Panc1 (cell line): ENCODE measurements at regions not wholly inside any gene's neighbourhood (a gene's known extent, or its start where the extent isn't known, plus 50 kb on each side); places are given as distances from the start of the nearest gene placed in this dataset.

Experiments used
- ATAC-seq: fragments of 200-7000 bp; cut with Tn5 transposase; 2 replicates; pipeline ENCODE4 v1.9.1; 2020; ENCODE audit warnings: mild to moderate bottlenecking, moderate library complexity
- BruUV-seq: library from RNA; stranded (reverse); fragments of 400-500 nt; replicated peaks from 2 replicates; lab custom pipeline; 2021; lab: Mats Ljungman, UMichigan
- CTCF ChIA-PET: fragments of 300-600 bp; sonication (Branson Sonifier 250); formaldehyde crosslinking; loops from one replicate; lab custom pipeline; 2022; ENCODE audit warnings: antibody characterized with exemption; lab: Charles Lee
- POLR2A ChIA-PET: fragments of 300-600 bp; sonication (Branson Sonifier 250); formaldehyde crosslinking; loops from one replicate; lab custom pipeline; 2022; ENCODE audit warnings: antibody characterized with exemption; lab: Charles Lee
- DNase-seq: peaks from one replicate; pipeline ENCODE4 v3.0.0-alpha.2; 2010; ENCODE audit warnings: low read depth, low spot score
- H3K27ac ChIP-seq: 2 replicates; pipeline ENCODE4 v1.5.1; 2011; ENCODE audit warnings: mild to moderate bottlenecking, low read length, inconsistent platforms
- H3K27me3 ChIP-seq: fragments of 200-500 bp; sonication (Bioruptor generic); 2 replicates; pipeline ENCODE4 v1.6.0; 2014; ENCODE audit warnings: low read length, inconsistent platforms; ENCODE audit not compliant: control insufficient read depth, insufficient read depth
- H3K36me3 ChIP-seq: fragments of 200-500 bp; sonication (Bioruptor generic); 2 replicates; pipeline ENCODE4 v1.5.1; 2014; ENCODE audit warnings: inconsistent platforms, mild to moderate bottlenecking, low read length, moderate library complexity; ENCODE audit not compliant: control insufficient read depth, insufficient read depth
- H3K4me1 ChIP-seq: 2 replicates; pipeline ENCODE4 v1.5.1; 2011; ENCODE audit warnings: inconsistent platforms, mild to moderate bottlenecking, low read length, moderate library complexity; ENCODE audit not compliant: control insufficient read depth, insufficient read depth
- H3K4me3 ChIP-seq, 2 experiments: 2 replicates each; pipeline ENCODE4 v1.5.1; 2011 to 2012; ENCODE audit warnings: low read depth in 2 of 2, low read length in 2 of 2, mild to moderate bottlenecking in 2 of 2, inconsistent platforms in 1 of 2, moderate library complexity in 1 of 2
- H3K9me3 ChIP-seq: fragments of 200-500 bp; sonication (Bioruptor generic); 2 replicates; pipeline ENCODE4 v1.5.1; 2014; ENCODE audit warnings: low read depth, mild to moderate bottlenecking, inconsistent platforms, low read length, moderate library complexity; ENCODE audit not compliant: control insufficient read depth, insufficient read depth
- POLR2AphosphoS5 ChIP-seq: IDR thresholded peaks from 2 replicates; pipeline ENCODE4 v1.6.1; 2012; ENCODE audit warnings: mild to moderate bottlenecking, low read depth, low read length, moderate library complexity
- SIN3A ChIP-seq: IDR thresholded peaks from 2 replicates; pipeline ENCODE4 v1.6.1; 2012; ENCODE audit warnings: low read depth, mild to moderate bottlenecking, low read length, moderate library complexity, borderline replicate concordance; ENCODE audit not compliant: insufficient read depth
- TCF7L2 ChIP-seq: IDR thresholded peaks from 2 replicates; pipeline ENCODE4 v1.6.1; 2011; ENCODE audit warnings: mild to moderate bottlenecking, low read depth, low read length, inconsistent platforms
- in situ Hi-C: cut with HindIII; loops from 2 replicates; pipeline ENCODE4 v1.10.0; 2016; ENCODE audit warnings: low sequenced_read_pairs, low pct_unique_long_range_greater_than_20kb
- intact Hi-C: fragments of 100-400 bp; cut with micrococcal nuclease; formaldehyde crosslinking; loops from one replicate; pipeline ENCODE4 v1.10.0; 2022; ENCODE audit not compliant: unreplicated experiment
- TF ChIP-seq, protein P1 (sequence below), 2 experiments: IDR thresholded peaks; 2 replicates each; pipeline ENCODE4 v1.6.1; 2011 to 2012; ENCODE audit warnings: low read depth in 2 of 2, control low read depth in 1 of 2, low read length in 1 of 2, mild to moderate bottlenecking in 1 of 2, moderate library complexity in 1 of 2; ENCODE audit not compliant: insufficient read depth in 1 of 2
- TF ChIP-seq, protein P2 (sequence below): fragments of 450-650 bp; IDR thresholded peaks from 2 replicates; pipeline ENCODE4 v1.5.1; 2017; ENCODE audit warnings: mild to moderate bottlenecking

DNA sequence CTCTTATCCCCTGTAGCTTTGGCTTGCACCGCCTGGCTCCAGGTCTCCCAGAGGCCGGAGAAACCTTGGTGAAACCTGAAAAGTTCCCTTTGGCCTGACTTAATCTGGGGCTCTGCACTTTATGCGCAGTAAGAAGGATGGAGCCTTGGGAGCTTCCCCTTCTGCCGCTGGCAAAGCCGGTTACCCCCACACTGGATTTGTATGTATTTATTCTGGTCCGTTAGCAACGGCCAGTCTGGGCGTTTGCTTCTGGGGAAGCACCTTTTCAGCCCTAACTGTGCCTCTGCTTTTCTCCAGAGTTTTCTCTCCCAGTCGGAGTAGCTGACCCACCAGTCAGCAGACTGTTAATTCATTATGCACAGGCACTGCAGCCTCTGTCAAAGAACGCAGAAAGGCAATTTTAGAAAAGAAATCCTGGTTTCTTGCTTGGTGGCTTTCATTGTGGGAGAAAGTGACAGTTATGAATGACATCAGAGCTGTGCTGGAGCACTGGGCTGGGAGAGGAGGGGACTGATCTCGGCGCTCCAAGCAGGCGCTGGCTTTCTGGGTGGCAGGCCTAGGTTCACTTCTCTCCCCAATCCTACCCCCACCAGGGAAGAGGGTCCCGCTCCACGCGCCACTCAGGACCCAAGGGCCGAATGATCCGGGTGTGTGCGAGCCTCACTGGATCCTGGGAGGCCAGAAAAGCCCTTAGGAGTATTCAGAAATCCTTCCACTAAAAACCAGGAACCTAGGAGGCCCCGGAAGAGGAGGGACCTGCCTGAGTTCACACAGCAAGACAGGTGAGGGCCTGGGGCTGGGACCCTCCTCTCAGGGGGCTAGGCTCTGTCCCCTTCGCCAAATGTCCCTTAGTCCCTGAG, 70.2 kb downstream of the RTL6 start:
- ATAC-seq: no peak
- TF ChIP-seq, protein P1, sequence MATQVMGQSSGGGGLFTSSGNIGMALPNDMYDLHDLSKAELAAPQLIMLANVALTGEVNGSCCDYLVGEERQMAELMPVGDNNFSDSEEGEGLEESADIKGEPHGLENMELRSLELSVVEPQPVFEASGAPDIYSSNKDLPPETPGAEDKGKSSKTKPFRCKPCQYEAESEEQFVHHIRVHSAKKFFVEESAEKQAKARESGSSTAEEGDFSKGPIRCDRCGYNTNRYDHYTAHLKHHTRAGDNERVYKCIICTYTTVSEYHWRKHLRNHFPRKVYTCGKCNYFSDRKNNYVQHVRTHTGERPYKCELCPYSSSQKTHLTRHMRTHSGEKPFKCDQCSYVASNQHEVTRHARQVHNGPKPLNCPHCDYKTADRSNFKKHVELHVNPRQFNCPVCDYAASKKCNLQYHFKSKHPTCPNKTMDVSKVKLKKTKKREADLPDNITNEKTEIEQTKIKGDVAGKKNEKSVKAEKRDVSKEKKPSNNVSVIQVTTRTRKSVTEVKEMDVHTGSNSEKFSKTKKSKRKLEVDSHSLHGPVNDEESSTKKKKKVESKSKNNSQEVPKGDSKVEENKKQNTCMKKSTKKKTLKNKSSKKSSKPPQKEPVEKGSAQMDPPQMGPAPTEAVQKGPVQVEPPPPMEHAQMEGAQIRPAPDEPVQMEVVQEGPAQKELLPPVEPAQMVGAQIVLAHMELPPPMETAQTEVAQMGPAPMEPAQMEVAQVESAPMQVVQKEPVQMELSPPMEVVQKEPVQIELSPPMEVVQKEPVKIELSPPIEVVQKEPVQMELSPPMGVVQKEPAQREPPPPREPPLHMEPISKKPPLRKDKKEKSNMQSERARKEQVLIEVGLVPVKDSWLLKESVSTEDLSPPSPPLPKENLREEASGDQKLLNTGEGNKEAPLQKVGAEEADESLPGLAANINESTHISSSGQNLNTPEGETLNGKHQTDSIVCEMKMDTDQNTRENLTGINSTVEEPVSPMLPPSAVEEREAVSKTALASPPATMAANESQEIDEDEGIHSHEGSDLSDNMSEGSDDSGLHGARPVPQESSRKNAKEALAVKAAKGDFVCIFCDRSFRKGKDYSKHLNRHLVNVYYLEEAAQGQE (IDR thresholded peaks at IDR 0.05; ENCODE audit: insufficient read depth in 1 of 2, low read depth in 2 of 2, low read length in 1 of 2): no peak
- no peak for TF ChIP-seq TCF7L2
- TF ChIP-seq, protein P2, sequence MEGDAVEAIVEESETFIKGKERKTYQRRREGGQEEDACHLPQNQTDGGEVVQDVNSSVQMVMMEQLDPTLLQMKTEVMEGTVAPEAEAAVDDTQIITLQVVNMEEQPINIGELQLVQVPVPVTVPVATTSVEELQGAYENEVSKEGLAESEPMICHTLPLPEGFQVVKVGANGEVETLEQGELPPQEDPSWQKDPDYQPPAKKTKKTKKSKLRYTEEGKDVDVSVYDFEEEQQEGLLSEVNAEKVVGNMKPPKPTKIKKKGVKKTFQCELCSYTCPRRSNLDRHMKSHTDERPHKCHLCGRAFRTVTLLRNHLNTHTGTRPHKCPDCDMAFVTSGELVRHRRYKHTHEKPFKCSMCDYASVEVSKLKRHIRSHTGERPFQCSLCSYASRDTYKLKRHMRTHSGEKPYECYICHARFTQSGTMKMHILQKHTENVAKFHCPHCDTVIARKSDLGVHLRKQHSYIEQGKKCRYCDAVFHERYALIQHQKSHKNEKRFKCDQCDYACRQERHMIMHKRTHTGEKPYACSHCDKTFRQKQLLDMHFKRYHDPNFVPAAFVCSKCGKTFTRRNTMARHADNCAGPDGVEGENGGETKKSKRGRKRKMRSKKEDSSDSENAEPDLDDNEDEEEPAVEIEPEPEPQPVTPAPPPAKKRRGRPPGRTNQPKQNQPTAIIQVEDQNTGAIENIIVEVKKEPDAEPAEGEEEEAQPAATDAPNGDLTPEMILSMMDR: no peak
- no peak for TF ChIP-seq POLR2AphosphoS5
- no peak for TF ChIP-seq SIN3A

DNA sequence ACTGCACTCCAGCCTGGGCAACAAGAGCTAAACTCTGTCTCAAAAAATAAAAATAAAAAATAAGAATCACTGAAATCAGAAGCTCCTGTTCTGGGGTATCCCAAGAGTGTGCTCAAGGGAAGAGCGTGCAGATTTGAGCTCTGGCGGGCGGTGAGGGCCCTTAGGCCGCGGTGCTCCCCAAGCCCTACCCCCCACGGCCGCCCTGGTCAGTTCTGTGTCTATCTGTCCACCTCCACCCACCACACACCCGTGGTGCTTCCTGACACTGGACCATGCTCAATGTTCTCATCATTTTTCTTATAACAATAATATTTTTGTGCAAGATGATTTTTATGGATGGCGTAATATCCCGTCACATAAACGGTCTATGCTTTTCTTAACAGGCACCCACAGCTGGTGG, 71.1 kb downstream of the RTL6 start:
- no peaks in the 10 kb centered on the region for H3K36me3 ChIP-seq
- intact Hi-C loops: no loop called here
- H3K27me3 ChIP-seq: no peaks in the 10 kb centered on the region
- ATAC-seq: no peak
- POLR2A ChIA-PET: no interaction called here
- no TSS peak for BruUV-seq
- no peak overlapping the region for H3K4me3 ChIP-seq
- H3K9me3 ChIP-seq: no peaks in the 10 kb centered on the region
- no peak overlapping the region for H3K27ac ChIP-seq
- in situ Hi-C loops: no loop called here
- CTCF ChIA-PET: no interaction called here
- TF ChIP-seq, protein P2: no peak
- TF ChIP-seq TCF7L2 (no peak), POLR2AphosphoS5 (no peak), SIN3A (no peak)
- TF ChIP-seq, protein P1 (IDR thresholded peaks at IDR 0.05; ENCODE audit: insufficient read depth in 1 of 2, low read depth in 2 of 2, low read length in 1 of 2): no peak
- no peaks in the 10 kb centered on the region for H3K4me1 ChIP-seq
- no peak for DNase-seq

More for the DNA sequence above, 70.2 kb downstream of the RTL6 start:
- no peak for DNase-seq
- H3K9me3 ChIP-seq: no peaks in the 10 kb centered on the region
- no TSS peak for BruUV-seq
- ChIA-PET POLR2A (no interaction called here), CTCF (no interaction called here)
- no peaks in the 10 kb centered on the region for H3K27me3 ChIP-seq
- H3K4me3 ChIP-seq: no peak overlapping the region
- in situ Hi-C loops: no loop called here
- no peaks in the 10 kb centered on the region for H3K4me1 ChIP-seq
- H3K36me3 ChIP-seq: no peaks in the 10 kb centered on the region
- no peak overlapping the region for H3K27ac ChIP-seq
- intact Hi-C loops: no loop called here
